Sigmoid colon (tissue), 3 donors: ENCODE measurements at regions not wholly inside any gene's neighbourhood (a gene's known extent, or its start where the extent isn't known, plus 50 kb on each side); places are given as distances from the start of the nearest gene placed in this dataset.

Experiments used
- CTCF ChIP-seq, 4 experiments: fragments of 450-650 bp in 3 of 4; fragments of 200-600 bp in 1 of 4; IDR thresholded peaks; one replicate each; pipeline ENCODE4 v1.5.1; 2016 to 2019; ENCODE audit warnings: antibody characterized with exemption in 4 of 4, mild to moderate bottlenecking in 3 of 4, moderate library complexity in 2 of 4
- POLR2A ChIP-seq, 2 donors: fragments of 450-650 bp; IDR thresholded peaks; one replicate each; pipeline ENCODE4 v1.6.1; 2016; ENCODE audit warnings: antibody characterized with exemption in 2 of 2, mild to moderate bottlenecking in 2 of 2, moderate library complexity in 2 of 2

GRCh38 chr11:112361396-112361795, 100.7 kb upstream of the PLET1 start:
- TF ChIP-seq POLR2A (IDR thresholded peaks at IDR 0.05), result no peak
- TF ChIP-seq CTCF (IDR thresholded peaks at IDR 0.05), result no peak
